Duodenal mucosa (tissue), 2 donors: ENCODE measurements at regions not wholly inside any gene's neighbourhood (a gene's known extent, or its start where the extent isn't known, plus 50 kb on each side); places are given as distances from the start of the nearest gene placed in this dataset.
"Not testable (repeated sequence)": the region's sequence is repeated elsewhere in the genome, so short reads cannot be mapped to it uniquely, and the experiment has no call there.

Experiments used
- H3K27ac ChIP-seq: one replicate; pipeline ENCODE4 v1.7.0; 2013; ENCODE audit warnings: low read depth, low read length
- H3K27me3 ChIP-seq, 2 donors: one replicate each; pipeline ENCODE4 v1.7.0; 2013; ENCODE audit warnings: low read length in 2 of 2, control low read depth in 1 of 2; ENCODE audit not compliant: insufficient read depth in 2 of 2, control insufficient read depth in 1 of 2
- H3K36me3 ChIP-seq, 2 donors: one replicate each; pipeline ENCODE4 v1.7.0; 2013; ENCODE audit warnings: low read length in 2 of 2, control low read depth in 1 of 2; ENCODE audit not compliant: insufficient read depth in 2 of 2, control insufficient read depth in 1 of 2
- H3K4me1 ChIP-seq, 2 donors: one replicate each; pipeline ENCODE4 v1.7.0; 2013; ENCODE audit warnings: low read length in 2 of 2, control low read depth in 1 of 2; ENCODE audit not compliant: insufficient read depth in 2 of 2, control insufficient read depth in 1 of 2
- H3K4me3 ChIP-seq, 2 donors: one replicate each; pipeline ENCODE4 v1.7.0; 2013; ENCODE audit warnings: low read length in 2 of 2, low read depth in 1 of 2
- H3K9ac ChIP-seq, 2 donors: one replicate each; pipeline ENCODE4 v1.7.0; 2013; ENCODE audit warnings: low read length in 2 of 2, low read depth in 1 of 2
- H3K9me3 ChIP-seq, 2 donors: one replicate each; pipeline ENCODE4 v1.7.0; 2013; ENCODE audit warnings: low read length in 2 of 2, control low read depth in 1 of 2; ENCODE audit not compliant: control insufficient read depth in 1 of 2

DNA sequence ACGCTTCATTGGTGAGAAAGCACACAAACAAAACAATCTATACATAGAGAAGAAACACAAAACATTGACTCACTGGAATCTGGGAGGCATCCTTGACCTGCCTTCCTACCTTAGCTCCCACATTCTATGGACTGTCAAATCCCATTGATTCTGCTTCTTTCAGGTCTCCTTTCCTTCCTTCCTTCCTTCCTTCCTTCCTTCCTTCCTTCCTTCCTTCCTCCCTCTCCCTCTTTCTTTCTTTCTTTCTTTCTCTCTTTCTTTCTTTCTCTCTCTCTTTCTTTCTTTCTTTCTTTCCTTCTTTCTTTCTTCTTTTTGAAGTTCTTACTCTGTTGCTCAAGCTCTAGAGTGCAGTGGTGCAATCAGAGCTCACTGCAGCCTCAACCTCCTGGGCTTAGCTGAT is 108.0 kb upstream of the SGK1 start:
- not testable (repeated sequence) for H3K36me3 ChIP-seq, H3K27me3 ChIP-seq, H3K27ac ChIP-seq, H3K9ac ChIP-seq, H3K4me1 ChIP-seq, H3K9me3 ChIP-seq, H3K4me3 ChIP-seq

GRCh38 chr6:134425513-134425912 is 107.6 kb upstream of the SGK1 start:
- Histone ChIP-seq H3K9me3 (no peaks in the 10 kb centered on the region), H3K27me3 (no peaks in the 10 kb centered on the region), H3K36me3 (no peaks in the 10 kb centered on the region), H3K27ac (no peak overlapping the region), H3K9ac (no peak overlapping the region), H3K4me1 (no peaks in the 10 kb centered on the region), H3K4me3 (no peak overlapping the region)

DNA sequence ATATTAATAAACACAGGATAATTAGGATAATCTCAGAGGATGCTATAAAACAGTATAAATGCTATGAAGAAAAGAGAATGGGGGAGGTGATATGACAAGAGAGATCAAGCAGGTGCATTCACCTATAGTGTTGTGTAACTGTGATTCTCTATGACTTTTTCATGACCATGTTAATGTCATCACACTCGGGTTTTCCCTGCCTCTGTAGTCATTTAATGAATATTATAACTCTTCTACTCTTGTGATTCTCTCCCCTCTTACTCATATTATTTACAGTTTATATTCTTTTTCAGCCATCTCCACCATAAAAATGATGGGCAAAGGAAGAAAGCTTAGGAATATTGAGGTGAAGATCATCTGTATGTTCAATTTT is 106.9 kb upstream of the SGK1 start:
- Histone ChIP-seq H3K36me3 (no peaks in the 10 kb centered on the region), H3K4me1 (no peaks in the 10 kb centered on the region), H3K27ac (no peak overlapping the region), H3K27me3 (no peaks in the 10 kb centered on the region), H3K4me3 (no peak overlapping the region), H3K9me3 (no peaks in the 10 kb centered on the region), H3K9ac (no peak overlapping the region)

- no peaks in the 10 kb centered on the region for H3K36me3 ChIP-seq
- H3K9me3 ChIP-seq = no peaks in the 10 kb centered on the region
- H3K4me1 ChIP-seq = no peaks in the 10 kb centered on the region
- H3K27ac ChIP-seq = no peak overlapping the region
- H3K4me3 ChIP-seq = no peak overlapping the region
- H3K27me3 ChIP-seq = no peaks in the 10 kb centered on the region
- no peak overlapping the region for H3K9ac ChIP-seq
Observed at GRCh38 chr6:134424165-134424797, 106.4 kb upstream of the SGK1 start.

DNA sequence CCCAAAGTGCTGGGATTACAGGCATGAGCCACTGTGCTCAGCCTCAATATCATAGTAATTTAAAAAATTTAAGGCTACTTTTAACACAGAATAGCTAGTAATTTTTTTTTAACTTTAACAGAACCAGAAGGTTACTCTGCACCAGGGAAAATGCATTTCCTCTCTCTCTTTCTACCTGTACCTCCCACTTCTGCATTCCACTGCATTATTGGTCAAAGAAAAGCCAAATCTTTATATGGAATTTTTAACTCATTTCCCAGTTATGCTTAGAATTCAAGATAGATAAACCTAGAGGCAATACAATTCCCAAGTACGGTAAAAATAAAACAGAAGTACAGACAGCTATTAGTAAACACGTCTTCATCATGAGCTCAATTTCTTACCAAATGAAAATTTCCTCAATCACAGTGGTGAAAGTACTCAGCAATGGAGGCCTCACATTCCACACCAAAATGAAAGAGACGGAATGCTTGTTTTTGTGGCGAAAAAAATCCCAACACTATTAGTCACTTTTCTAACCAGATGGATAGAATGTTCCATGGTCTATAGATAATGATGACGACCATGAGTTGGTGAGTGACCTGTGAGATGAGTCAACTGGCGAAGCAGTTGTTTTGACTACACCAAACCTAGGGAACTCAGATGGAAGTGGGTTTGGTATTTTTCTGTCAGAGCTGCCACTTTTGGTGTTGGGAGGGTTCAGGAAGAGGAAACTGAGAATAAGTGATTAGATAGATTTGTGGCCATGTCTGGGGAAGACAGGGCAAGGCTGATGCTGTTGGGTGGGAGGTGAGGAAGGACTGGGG is 104.7 kb upstream of the SGK1 start:
- Histone ChIP-seq H3K27ac (no peak overlapping the region), H3K4me3 (no peak overlapping the region), H3K9ac (no peak overlapping the region), H3K36me3 (no peaks in the 10 kb centered on the region), H3K4me1 (no peaks in the 10 kb centered on the region), H3K27me3 (no peaks in the 10 kb centered on the region), H3K9me3 (no peaks in the 10 kb centered on the region)

GRCh38 chr6:134421501-134421900 is 103.6 kb upstream of the SGK1 start:
- H3K9me3 ChIP-seq = no peaks in the 10 kb centered on the region
- H3K9ac ChIP-seq = no peak overlapping the region
- H3K27me3 ChIP-seq = no peaks in the 10 kb centered on the region
- no peak overlapping the region for H3K4me3 ChIP-seq
- no peaks in the 10 kb centered on the region for H3K36me3 ChIP-seq
- H3K4me1 ChIP-seq = no peaks in the 10 kb centered on the region
- H3K27ac ChIP-seq = no peak overlapping the region

DNA sequence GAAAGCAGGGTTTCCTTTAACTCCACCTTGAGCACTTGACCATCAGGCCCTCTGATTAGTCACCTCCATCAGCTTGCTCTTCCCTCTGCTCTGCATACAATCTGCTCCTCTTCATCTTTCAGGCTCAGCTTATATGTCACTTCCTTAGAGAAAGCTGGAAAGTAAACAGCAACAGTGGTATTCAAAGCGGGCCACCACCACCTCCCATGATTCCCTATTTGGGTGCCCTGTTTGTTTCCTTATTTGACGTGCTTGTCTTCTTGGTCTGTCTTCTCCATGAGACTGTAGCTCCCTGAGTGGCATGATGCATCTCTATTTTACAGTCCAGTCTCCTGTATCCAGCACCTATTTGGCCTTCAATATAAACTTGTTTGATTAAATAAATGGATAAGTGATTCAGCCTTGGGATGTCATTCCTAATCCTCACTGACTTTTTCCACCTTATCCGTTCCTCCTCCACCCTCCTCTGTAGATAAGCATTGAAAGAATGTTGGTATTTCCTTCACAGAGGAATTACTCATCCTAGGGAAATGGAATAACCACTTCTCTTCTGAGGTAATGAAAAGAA is 102.8 kb upstream of the SGK1 start:
- Histone ChIP-seq H3K36me3 (no peaks in the 10 kb centered on the region), H3K9me3 (no peaks in the 10 kb centered on the region), H3K9ac (no peak overlapping the region), H3K4me3 (no peak overlapping the region), H3K27me3 (no peaks in the 10 kb centered on the region), H3K4me1 (no peaks in the 10 kb centered on the region), H3K27ac (no peak overlapping the region)

- Histone ChIP-seq H3K27ac (no peak overlapping the region), H3K9ac (no peak overlapping the region), H3K9me3 (no peaks in the 10 kb centered on the region), H3K27me3 (no peaks in the 10 kb centered on the region), H3K36me3 (no peaks in the 10 kb centered on the region), H3K4me3 (no peak overlapping the region), H3K4me1 (peaks cover 0 to 5% of the 10 kb centered on the region in 2 donors)
Observed at GRCh38 chr6:134419716-134420115, 101.8 kb upstream of the SGK1 start.

DNA sequence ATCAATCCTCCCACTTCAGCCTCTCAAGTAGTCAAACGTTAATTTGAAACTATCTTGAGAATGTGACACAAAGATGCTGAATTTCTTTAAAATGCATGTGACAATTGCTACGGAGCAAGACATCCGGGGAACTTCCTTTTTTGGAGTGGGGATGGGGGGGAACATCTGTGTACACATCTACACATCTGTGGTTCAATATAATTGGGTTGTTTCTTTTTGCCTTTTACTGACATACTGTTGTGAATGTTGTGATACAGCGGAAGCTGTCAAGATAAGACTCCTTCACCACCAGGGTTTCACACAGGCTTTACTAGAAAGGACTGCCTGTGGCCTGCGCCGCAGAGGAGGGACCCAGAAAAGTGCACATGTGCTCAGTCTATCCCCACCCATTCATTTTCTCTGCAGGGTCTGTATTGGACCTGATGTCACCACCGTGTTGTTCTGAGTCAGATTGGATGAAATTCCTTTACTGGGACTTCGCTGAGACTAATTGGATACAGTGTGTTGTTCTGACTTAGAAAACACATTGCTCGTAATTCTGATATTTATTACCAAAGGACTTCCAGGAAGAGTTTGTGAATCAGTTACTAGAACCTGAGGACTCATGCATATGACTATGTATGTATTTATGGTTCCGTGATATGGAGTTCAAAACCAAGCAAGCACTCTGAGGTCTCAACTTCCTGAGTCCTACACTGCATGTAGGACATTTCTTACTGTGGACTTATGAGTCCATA is 98.7 kb upstream of the SGK1 start:
- Histone ChIP-seq H3K36me3 (no peaks in the 10 kb centered on the region), H3K4me1 (peaks cover 0 to 5% of the 10 kb centered on the region in 2 donors), H3K9ac (no peak overlapping the region), H3K4me3 (no peak overlapping the region), H3K27me3 (no peaks in the 10 kb centered on the region), H3K9me3 (peaks cover 7% of the 10 kb centered on the region in 2 donors), H3K27ac (no peak overlapping the region)

DNA sequence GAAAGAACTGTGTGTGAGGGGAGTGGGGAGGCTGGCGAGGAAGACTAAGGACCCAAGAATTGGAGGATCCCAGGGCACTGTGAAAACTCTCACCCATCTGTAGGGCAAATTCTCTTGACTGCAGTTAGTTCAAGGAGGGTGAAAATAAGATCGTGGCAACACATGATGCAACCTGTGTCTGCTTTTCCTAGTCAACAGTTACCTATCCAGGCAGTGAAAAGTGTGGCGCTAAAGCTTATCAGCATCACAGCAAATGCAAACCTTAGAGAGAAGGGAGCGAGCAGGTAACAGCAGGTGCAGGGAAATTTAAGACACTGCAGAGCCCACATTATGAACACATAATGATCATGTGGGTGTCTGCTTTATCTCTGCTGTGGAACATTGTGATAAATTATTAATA is 97.7 kb upstream of the SGK1 start:
- Histone ChIP-seq H3K36me3 (no peaks in the 10 kb centered on the region), H3K27me3 (no peaks in the 10 kb centered on the region), H3K9me3 (peaks cover 7 to 13% of the 10 kb centered on the region in 2 donors)

More for the DNA sequence above, 97.7 kb upstream of the SGK1 start:
- no peak overlapping the region for H3K27ac ChIP-seq
- H3K9ac ChIP-seq = no peak overlapping the region
- H3K4me1 ChIP-seq = peaks cover 0 to 5% of the 10 kb centered on the region in 2 donors
- H3K4me3 ChIP-seq = no peak overlapping the region
